CD4-positive, alpha-beta T cell (primary cell): ENCODE measurements at regions not wholly inside any gene's neighbourhood (a gene's known extent, or its start where the extent isn't known, plus 50 kb on each side); places are given as distances from the start of the nearest gene placed in this dataset.

Experiments used
- ATAC-seq: fragments of 200-7000 bp; cut with Tn5 transposase; one replicate; pipeline ENCODE4 v1.10.0; 2022; ENCODE audit warnings: mild to moderate bottlenecking; ENCODE audit not compliant: poor library complexity
- CTCF ChIA-PET: fragments of 350-600 bp; sonication (Branson Sonifier 250); formaldehyde crosslinking; loops from one replicate; lab custom pipeline; 2021; ENCODE audit warnings: antibody characterized with exemption, inconsistent platforms; lab: Charles Lee
- POLR2A ChIA-PET: fragments of 350-600 bp; sonication (Branson Sonifier 250); formaldehyde crosslinking; loops from one replicate; lab custom pipeline; 2021; ENCODE audit warnings: antibody characterized with exemption, inconsistent platforms; lab: Charles Lee
- DNase-seq, 14 experiments: peaks; one replicate each; pipeline ENCODE4 v3.0.0-alpha.2; 2013 to 2020; ENCODE audit warnings: mixed read lengths in 2 of 14
- H3K27ac ChIP-seq, 2 donors: one replicate each; pipeline versions ENCODE4 v1.5.1 to v1.7.0; 2013; ENCODE audit warnings: low read length in 2 of 2, low read depth in 1 of 2, mild to moderate bottlenecking in 1 of 2
- H3K27me3 ChIP-seq, 2 experiments: 1 replicate in 1 of 2; 2 replicates in 1 of 2; pipeline versions ENCODE4 v1.6.1 to v1.7.0; 2013; ENCODE audit warnings: low read length in 2 of 2, control low read depth in 1 of 2, mild to moderate bottlenecking in 1 of 2, moderate library complexity in 1 of 2; ENCODE audit not compliant: insufficient read depth in 2 of 2, control insufficient read depth in 1 of 2
- H3K36me3 ChIP-seq: one replicate; pipeline ENCODE4 v1.6.1; 2013; ENCODE audit warnings: low read length, control low read depth; ENCODE audit not compliant: insufficient read depth
- H3K4me1 ChIP-seq: one replicate; pipeline ENCODE4 v1.6.1; 2013; ENCODE audit warnings: low read length, control low read depth; ENCODE audit not compliant: insufficient read depth
- H3K4me3 ChIP-seq: one replicate; pipeline ENCODE4 v1.5.1; 2013; ENCODE audit warnings: mild to moderate bottlenecking, low read length, moderate library complexity
- H3K9me3 ChIP-seq, 2 experiments: 1 replicate in 1 of 2; 2 replicates in 1 of 2; pipeline versions ENCODE4 v1.6.1 to v1.7.0; 2013; ENCODE audit warnings: low read length in 2 of 2, mild to moderate bottlenecking in 2 of 2, control low read depth in 1 of 2, moderate library complexity in 1 of 2; ENCODE audit not compliant: control insufficient read depth in 1 of 2, insufficient read depth in 1 of 2
- H3K27ac Mint-ChIP-seq: one replicate; pipeline ENCODE4 v1.8.0; 2020; ENCODE audit warnings: mixed read lengths
- H3K27me3 Mint-ChIP-seq: one replicate; pipeline ENCODE4 v1.8.0; 2021; ENCODE audit warnings: mixed read lengths
- H3K36me3 Mint-ChIP-seq: one replicate; pipeline ENCODE4 v1.8.0; 2021; ENCODE audit warnings: low read depth, mixed read lengths
- H3K4me1 Mint-ChIP-seq: one replicate; pipeline ENCODE4 v1.8.0; 2021; ENCODE audit warnings: low read depth, mixed read lengths
- H3K4me3 Mint-ChIP-seq: one replicate; pipeline ENCODE4 v1.8.0; 2020; ENCODE audit warnings: mild to moderate bottlenecking, mixed read lengths
- H3K9me3 Mint-ChIP-seq: one replicate; pipeline ENCODE4 v1.8.0; 2020; ENCODE audit warnings: mixed read lengths
- CTCF ChIP-seq: fragments of 200-600 bp; IDR thresholded peaks from one replicate; pipeline ENCODE4 v1.8.0; 2022; ENCODE audit warnings: antibody characterized with exemption, mild to moderate bottlenecking
- intact Hi-C, 2 experiments: fragments of 100-400 bp; cut with DNase I in 1 of 2; cut with micrococcal nuclease in 1 of 2; formaldehyde crosslinking; loops; one replicate each; pipeline versions ENCODE4 v1.15.1 to v1.9.0; 2023 to 2025; cut with DNase I, micrococcal nuclease

- no peak overlapping the region for H3K27ac Mint-ChIP-seq
- intact Hi-C loops: no loop called here
- ChIA-PET CTCF (no interaction called here), POLR2A (no interaction called here)
- Histone ChIP-seq H3K27me3 (no peaks in the 10 kb centered on the region), H3K4me1 (no peaks in the 10 kb centered on the region), H3K4me3 (no peak overlapping the region), H3K36me3 (no peaks in the 10 kb centered on the region), H3K27ac (no peak overlapping the region), H3K9me3 (no peaks in the 10 kb centered on the region)
- no peak for TF ChIP-seq CTCF
- no peaks in the 10 kb centered on the region for H3K36me3 Mint-ChIP-seq
- H3K27me3 Mint-ChIP-seq: peaks cover 8% of the 10 kb centered on the region
- ATAC-seq (no peak), DNase-seq (no peak)
- H3K4me3 Mint-ChIP-seq: no peak overlapping the region
- no peaks in the 10 kb centered on the region for H3K4me1 Mint-ChIP-seq
- H3K9me3 Mint-ChIP-seq: no peaks in the 10 kb centered on the region
Observed at GRCh38 chr17:15007147-15007553, 258.0 kb downstream of the PMP22 start.

GRCh38 chr17:15006421-15007128 lies 258.6 kb downstream of the PMP22 start:
- H3K4me1 ChIP-seq: no peaks in the 10 kb centered on the region
- ATAC-seq: no peak
- CTCF ChIA-PET: no interaction called here
- H3K4me3 ChIP-seq: no peak overlapping the region
- H3K27me3 ChIP-seq: no peaks in the 10 kb centered on the region
- POLR2A ChIA-PET: no interaction called here
- Mint-ChIP-seq H3K27me3 (peaks cover 8% of the 10 kb centered on the region), H3K9me3 (no peaks in the 10 kb centered on the region), H3K27ac (no peak overlapping the region), H3K4me1 (no peaks in the 10 kb centered on the region), H3K36me3 (no peaks in the 10 kb centered on the region), H3K4me3 (no peak overlapping the region)
- DNase-seq: no peak
- TF ChIP-seq CTCF: no peak
- H3K27ac ChIP-seq: no peak overlapping the region
- intact Hi-C loops: no loop called here
- no peaks in the 10 kb centered on the region for H3K9me3 ChIP-seq
- no peaks in the 10 kb centered on the region for H3K36me3 ChIP-seq

GRCh38 chr17:15000661-15001060 lies 264.5 kb downstream of the PMP22 start:
- intact Hi-C loops: no loop called here
- no peak for ATAC-seq
- Mint-ChIP-seq H3K27ac (no peak overlapping the region), H3K4me3 (no peak overlapping the region), H3K27me3 (peaks cover 3% of the 10 kb centered on the region), H3K9me3 (no peaks in the 10 kb centered on the region), H3K4me1 (no peaks in the 10 kb centered on the region), H3K36me3 (no peaks in the 10 kb centered on the region)
- no peak for TF ChIP-seq CTCF
- DNase-seq: no peak
- Histone ChIP-seq H3K4me3 (no peak overlapping the region), H3K27me3 (peaks cover 0 to 6% of the 10 kb centered on the region in 2 experiments), H3K36me3 (no peaks in the 10 kb centered on the region), H3K4me1 (no peaks in the 10 kb centered on the region), H3K27ac (no peak overlapping the region), H3K9me3 (no peaks in the 10 kb centered on the region)
- ChIA-PET CTCF (no interaction called here), POLR2A (no interaction called here)
